ENCODE measurements at regions not wholly inside any gene's neighbourhood (a gene's known extent, or its start where the extent isn't known, plus 50 kb on each side); places are given as distances from the start of the nearest gene placed in this dataset.

GRCh38 chr10:131630772-131631258, 270.0 kb upstream of the PPP2R2D start:
- TF ChIP-seq CTCF (IDR thresholded peaks at IDR 0.05) (no peak), POLR2A (IDR thresholded peaks at IDR 0.05) (no peak), EP300 (IDR thresholded peaks at IDR 0.05) (no peak), POLR2AphosphoS5 (IDR thresholded peaks at IDR 0.05) (no peak)

Data from suprapubic skin (tissue), 4 donors.